ENCODE measurements at regions not wholly inside any gene's neighbourhood (a gene's known extent, or its start where the extent isn't known, plus 50 kb on each side); places are given as distances from the start of the nearest gene placed in this dataset.

GRCh38 chr10:120656107-120656506, 195.1 kb upstream of the WDR11 start:
- TF ChIP-seq CTCF (IDR thresholded peaks at IDR 0.05): no peak
- ATAC-seq (ENCODE audit: low FRiP score) (no peak), DNase-seq (ENCODE audit: low spot score) (no peak)

- ATAC-seq (ENCODE audit: low FRiP score): no peak
- no peak for TF ChIP-seq CTCF (IDR thresholded peaks at IDR 0.05)
- DNase-seq (ENCODE audit: low spot score): no peak
Observed at GRCh38 chr10:120657371-120657770, 193.8 kb upstream of the WDR11 start.

- DNase-seq (ENCODE audit: low spot score): no peak
- TF ChIP-seq CTCF (IDR thresholded peaks at IDR 0.05): no peak
- ATAC-seq (ENCODE audit: low FRiP score): no peak
Observed at GRCh38 chr10:120658943-120659885, 191.9 kb upstream of the WDR11 start.

- TF ChIP-seq CTCF (IDR thresholded peaks at IDR 0.05): no peak
- ATAC-seq (ENCODE audit: low FRiP score): no peak
- no peak for DNase-seq (ENCODE audit: low spot score)
Observed at GRCh38 chr10:120666308-120666707, 184.9 kb upstream of the WDR11 start.

- ATAC-seq (ENCODE audit: low FRiP score) (no peak), DNase-seq (ENCODE audit: low spot score) (no peak)
- TF ChIP-seq CTCF (IDR thresholded peaks at IDR 0.05): no peak
Observed at GRCh38 chr10:120667276-120667675, 183.9 kb upstream of the WDR11 start.

- no peak for TF ChIP-seq CTCF (IDR thresholded peaks at IDR 0.05)
- ATAC-seq (ENCODE audit: low FRiP score) (no peak), DNase-seq (ENCODE audit: low spot score) (no peak)
Observed at GRCh38 chr10:120671491-120671890, 179.7 kb upstream of the WDR11 start.

GRCh38 chr10:120683454-120683853, 167.7 kb upstream of the WDR11 start:
- DNase-seq (ENCODE audit: low spot score) (no peak), ATAC-seq (ENCODE audit: low FRiP score) (no peak)
- no peak for TF ChIP-seq CTCF (IDR thresholded peaks at IDR 0.05)
